ENCODE measurements at regions not wholly inside any gene's neighbourhood (a gene's known extent, or its start where the extent isn't known, plus 50 kb on each side); places are given as distances from the start of the nearest gene placed in this dataset.
"Not testable (repeated sequence)": the region's sequence is repeated elsewhere in the genome, so short reads cannot be mapped to it uniquely, and the experiment has no call there.

- DNase-seq: no peak
Observed at GRCh38 chr10:131567279-131568162, 256.0 kb upstream of the TCERG1L start.

GRCh38 chr10:131568866-131569265 is 257.3 kb upstream of the TCERG1L start:
- DNase-seq: no peak

GRCh38 chr10:131569851-131570715 is 258.6 kb upstream of the TCERG1L start:
- DNase-seq: no peak

GRCh38 chr10:131570716-131571307 is 259.3 kb upstream of the TCERG1L start:
- no peak for DNase-seq

GRCh38 chr10:131571346-131571745 is 259.8 kb upstream of the TCERG1L start:
- no peak for DNase-seq

- no peak for DNase-seq
Observed at GRCh38 chr10:131571865-131572264, 260.3 kb upstream of the TCERG1L start.

- no peak for DNase-seq
Observed at GRCh38 chr10:131573256-131573655, 261.7 kb upstream of the TCERG1L start.

GRCh38 chr10:131573707-131574106 is 262.2 kb upstream of the TCERG1L start:
- no peak for DNase-seq

- DNase-seq: no peak
Observed at GRCh38 chr10:131574363-131574706, 262.8 kb upstream of the TCERG1L start.

- DNase-seq: no peak
Observed at GRCh38 chr10:131574707-131575430, 263.3 kb upstream of the TCERG1L start.

- DNase-seq: no peak
Observed at GRCh38 chr10:131575877-131576276, 264.4 kb upstream of the TCERG1L start.

GRCh38 chr10:131576341-131577177 is 265.0 kb upstream of the TCERG1L start:
- DNase-seq: no peak

GRCh38 chr10:131577178-131577555 is 265.6 kb upstream of the TCERG1L start:
- DNase-seq: no peak

GRCh38 chr10:131577786-131578471 is 266.4 kb upstream of the TCERG1L start:
- DNase-seq: no peak

GRCh38 chr10:131578472-131578970 is 267.0 kb upstream of the TCERG1L start:
- DNase-seq: no peak

- no peak for DNase-seq
Observed at GRCh38 chr10:131579251-131580071, 267.9 kb upstream of the TCERG1L start.

- DNase-seq: no peak
Observed at GRCh38 chr10:131580076-131580652, 268.6 kb upstream of the TCERG1L start.

GRCh38 chr10:131580674-131581073 is 269.2 kb upstream of the TCERG1L start:
- DNase-seq: no peak

- not testable (repeated sequence) for DNase-seq
Observed at GRCh38 chr10:131581547-131581946, 270.0 kb upstream of the TCERG1L start.

- no peak for DNase-seq
Observed at GRCh38 chr10:131584287-131584686, 272.8 kb upstream of the TCERG1L start.

Data from T1000 (cell line).